CD4-positive, CD25-positive, alpha-beta regulatory T cell (primary cell): ENCODE measurements at regions not wholly inside any gene's neighbourhood (a gene's known extent, or its start where the extent isn't known, plus 50 kb on each side); places are given as distances from the start of the nearest gene placed in this dataset.
"Not testable (repeated sequence)": the region's sequence is repeated elsewhere in the genome, so short reads cannot be mapped to it uniquely, and the experiment has no call there.

ENCODE experiments used
- ATAC-seq, 2 donors: fragments of 150-1000 bp; cut with Tn5 transposase; one replicate each; pipeline ENCODE4 v1.10.0; 2021; ENCODE audit warnings: low read depth in 2 of 2, moderate number of reproducible peaks in 2 of 2, moderate library complexity in 1 of 2
- DNase-seq, 3 donors: peaks; one replicate each; pipeline versions ENCODE4 v3.0.0 to v3.0.0-alpha.2; 2012 to 2022; ENCODE audit warnings: mixed read lengths in 1 of 3
- H3K27ac ChIP-seq: one replicate; pipeline ENCODE4 v1.7.0; 2013; ENCODE audit warnings: mild to moderate bottlenecking, low read length; ENCODE audit not compliant: insufficient read depth, poor library complexity, severe bottlenecking
- H3K27me3 ChIP-seq: one replicate; pipeline ENCODE4 v1.7.0; 2013; ENCODE audit warnings: low read length; ENCODE audit not compliant: control insufficient read depth, insufficient read depth
- H3K36me3 ChIP-seq: one replicate; pipeline ENCODE4 v1.7.0; 2013; ENCODE audit warnings: mild to moderate bottlenecking, low read length, moderate library complexity; ENCODE audit not compliant: control insufficient read depth, insufficient read depth
- H3K4me1 ChIP-seq: 2 replicates; pipeline ENCODE4 v1.7.0; 2013; ENCODE audit warnings: mild to moderate bottlenecking, low read length; ENCODE audit not compliant: insufficient read depth, control insufficient read depth, poor library complexity, severe bottlenecking
- H3K4me3 ChIP-seq: one replicate; pipeline ENCODE4 v1.7.0; 2013; ENCODE audit warnings: low read depth, mild to moderate bottlenecking, low read length, moderate library complexity
- H3K9me3 ChIP-seq, 2 experiments: 1 replicate in 1 of 2; 2 replicates in 1 of 2; pipeline ENCODE4 v1.7.0; 2013; ENCODE audit warnings: low read length in 2 of 2, mild to moderate bottlenecking in 1 of 2, moderate library complexity in 1 of 2; ENCODE audit not compliant: control insufficient read depth in 2 of 2
- H3K27ac Mint-ChIP-seq, 3 donors: one replicate each; pipeline ENCODE4 v1.8.0; 2020 to 2022; ENCODE audit warnings: mild to moderate bottlenecking in 3 of 3, mixed read lengths in 3 of 3, moderate library complexity in 2 of 3
- H3K27me3 Mint-ChIP-seq: one replicate; pipeline ENCODE4 v1.8.0; 2022; ENCODE audit warnings: mild to moderate bottlenecking, mixed read lengths
- H3K36me3 Mint-ChIP-seq: one replicate; pipeline ENCODE4 v1.8.0; 2020; ENCODE audit warnings: mixed read lengths
- H3K4me1 Mint-ChIP-seq, 4 donors: one replicate each; pipeline ENCODE4 v1.8.0; 2020 to 2022; ENCODE audit warnings: mixed read lengths in 4 of 4, mild to moderate bottlenecking in 1 of 4
- H3K4me3 Mint-ChIP-seq, 4 donors: one replicate each; pipeline ENCODE4 v1.8.0; 2020 to 2022; ENCODE audit warnings: mild to moderate bottlenecking in 4 of 4, mixed read lengths in 4 of 4, moderate library complexity in 3 of 4
- H3K9me3 Mint-ChIP-seq, 7 donors: one replicate each; pipeline ENCODE4 v1.8.0; 2020 to 2022; ENCODE audit warnings: mixed read lengths in 7 of 7, mild to moderate bottlenecking in 3 of 7, moderate library complexity in 2 of 7

DNA sequence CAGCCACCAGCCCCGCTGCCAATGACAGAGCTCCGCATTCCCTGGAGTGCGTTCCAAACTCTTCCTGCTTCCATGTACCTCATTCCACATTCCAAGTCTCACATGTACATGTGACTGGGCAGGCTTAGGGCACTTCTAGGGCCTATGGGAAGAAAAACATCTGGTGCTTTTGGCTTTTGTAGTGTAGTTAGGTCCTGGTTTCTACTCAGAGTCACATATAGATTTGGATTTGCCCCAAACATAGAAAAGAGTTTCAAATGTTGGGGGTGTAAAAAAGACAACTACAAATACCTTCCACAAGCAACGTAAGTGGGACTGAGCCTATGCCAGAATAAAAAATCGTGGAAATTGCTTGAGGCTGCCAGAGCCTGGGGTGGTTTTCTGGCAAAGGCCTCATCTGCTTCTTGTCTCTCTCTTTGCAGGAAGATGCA, 84.1 kb downstream of the ZNF467 start:
- H3K9me3 ChIP-seq = peaks cover 0 to 6% of the 10 kb centered on the region in 2 experiments

DNA sequence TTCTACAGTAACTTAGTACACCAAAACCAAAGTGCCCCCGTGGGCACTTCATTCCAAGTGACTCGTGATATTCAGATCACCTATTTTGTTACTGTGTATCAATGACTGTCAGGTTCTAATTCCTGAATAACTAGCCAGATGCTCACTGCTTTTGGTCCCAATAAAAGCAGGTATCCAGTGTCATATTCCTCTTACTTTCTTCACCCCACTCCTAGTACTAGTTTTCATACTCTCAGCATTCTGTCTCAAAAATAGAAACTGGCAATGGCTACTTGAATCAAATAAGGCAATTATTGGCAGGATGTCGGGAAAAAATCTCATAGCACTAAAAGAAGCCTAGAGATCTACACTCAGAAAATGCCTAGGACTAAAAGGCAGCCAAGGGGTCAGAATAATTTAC, 84.6 kb downstream of the ZNF467 start:
- H3K27me3 ChIP-seq = peaks cover 29% of the 10 kb centered on the region
- ATAC-seq (no peak), DNase-seq (no peak)
- H3K4me3 ChIP-seq = no peak overlapping the region
- H3K36me3 Mint-ChIP-seq = no peaks in the 10 kb centered on the region
- no peak overlapping the region for H3K4me3 Mint-ChIP-seq
- peaks cover 0 to 2% (median 1%) of the 10 kb centered on the region in 7 donors for H3K9me3 Mint-ChIP-seq
- H3K9me3 ChIP-seq = peaks cover 0 to 6% of the 10 kb centered on the region in 2 experiments
- H3K27ac ChIP-seq = no peak overlapping the region
- H3K36me3 ChIP-seq = no peaks in the 10 kb centered on the region
- H3K27ac Mint-ChIP-seq = no peak overlapping the region
- H3K27me3 Mint-ChIP-seq = peaks cover 80% of the 10 kb centered on the region
- no peaks in the 10 kb centered on the region for H3K4me1 ChIP-seq
- H3K4me1 Mint-ChIP-seq = peaks cover 0 to 3% (median 0%) of the 10 kb centered on the region in 4 donors

More for the DNA sequence above, 84.1 kb downstream of the ZNF467 start:
- no peak overlapping the region for H3K27ac ChIP-seq
- H3K9me3 Mint-ChIP-seq = peaks cover 0 to 2% (median 1%) of the 10 kb centered on the region in 7 donors
- peaks cover 31% of the 10 kb centered on the region for H3K27me3 ChIP-seq
- H3K4me3 ChIP-seq = no peak overlapping the region
- no peaks in the 10 kb centered on the region for H3K36me3 Mint-ChIP-seq
- H3K27ac Mint-ChIP-seq = no peak overlapping the region
- H3K27me3 Mint-ChIP-seq = peaks cover 81% of the 10 kb centered on the region
- no peak for DNase-seq
- peaks cover 0 to 3% (median 0%) of the 10 kb centered on the region in 4 donors for H3K4me1 Mint-ChIP-seq
- no peak for ATAC-seq
- H3K4me3 Mint-ChIP-seq = no peak overlapping the region
- H3K36me3 ChIP-seq = no peaks in the 10 kb centered on the region
- no peaks in the 10 kb centered on the region for H3K4me1 ChIP-seq

DNA sequence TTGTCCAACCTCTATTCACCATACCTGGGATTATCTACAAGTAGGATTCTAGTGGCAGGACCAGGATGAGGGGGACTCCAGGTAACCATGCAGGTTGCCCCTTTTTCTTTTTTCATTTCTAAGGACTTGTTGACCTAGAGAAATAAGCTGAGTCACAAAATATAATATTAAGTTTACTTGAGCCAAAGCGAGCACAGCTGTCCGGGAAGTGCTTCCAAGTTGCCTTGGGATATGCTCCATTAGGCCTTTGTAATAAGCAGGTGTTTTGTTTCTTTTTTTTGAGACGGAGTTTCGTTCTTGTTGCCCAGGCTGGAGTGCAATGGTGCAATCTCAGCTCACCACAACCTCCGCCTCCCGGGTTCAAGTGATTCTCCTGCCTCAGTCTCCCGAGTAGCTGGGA, 85.6 kb downstream of the ZNF467 start:
- DNase-seq, ATAC-seq, H3K4me1 ChIP-seq, H3K27ac Mint-ChIP-seq, H3K4me1 Mint-ChIP-seq, H3K36me3 Mint-ChIP-seq, H3K36me3 ChIP-seq, H3K9me3 ChIP-seq, H3K4me3 ChIP-seq, H3K9me3 Mint-ChIP-seq, H3K27ac ChIP-seq: not testable (repeated sequence)
- Mint-ChIP-seq H3K4me3 (peak overlapping the region in 1 of 4 donors; percentile 43), H3K27me3 (peaks cover 78% of the 10 kb centered on the region)
- H3K27me3 ChIP-seq = peaks cover 28% of the 10 kb centered on the region

DNA sequence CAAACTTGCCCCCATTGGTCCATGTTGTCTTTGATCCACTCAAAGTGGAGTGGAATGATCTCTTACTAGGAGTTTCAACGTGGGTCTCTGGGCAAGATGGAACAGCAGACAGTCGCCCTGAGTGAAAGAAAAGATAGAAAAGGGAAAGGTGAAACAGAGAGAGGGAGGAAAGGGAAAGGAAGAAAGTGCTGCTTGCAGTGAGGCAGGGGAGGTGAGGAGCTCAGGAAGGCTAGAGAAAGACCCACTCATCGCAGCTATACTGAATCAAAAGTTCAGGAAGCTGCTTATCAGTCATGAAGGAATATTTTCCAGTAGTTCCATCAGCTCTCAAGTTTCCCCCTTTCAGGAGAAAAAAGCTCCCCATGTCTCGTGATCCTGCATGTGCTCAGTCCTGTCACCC, 86.9 kb downstream of the ZNF467 start:
- Histone ChIP-seq H3K36me3 (no peaks in the 10 kb centered on the region), H3K9me3 (peaks cover 0 to 6% of the 10 kb centered on the region in 2 experiments), H3K27me3 (peaks cover 27% of the 10 kb centered on the region), H3K27ac (no peak overlapping the region), H3K4me1 (no peaks in the 10 kb centered on the region), H3K4me3 (no peak overlapping the region)
- Mint-ChIP-seq H3K27me3 (peaks cover 66% of the 10 kb centered on the region), H3K27ac (no peak overlapping the region), H3K4me3 (no peak overlapping the region), H3K9me3 (peaks cover 0 to 2% (median 1%) of the 10 kb centered on the region in 7 donors), H3K4me1 (no peaks in the 10 kb centered on the region), H3K36me3 (no peaks in the 10 kb centered on the region)
- no peak for ATAC-seq
- no peak for DNase-seq

DNA sequence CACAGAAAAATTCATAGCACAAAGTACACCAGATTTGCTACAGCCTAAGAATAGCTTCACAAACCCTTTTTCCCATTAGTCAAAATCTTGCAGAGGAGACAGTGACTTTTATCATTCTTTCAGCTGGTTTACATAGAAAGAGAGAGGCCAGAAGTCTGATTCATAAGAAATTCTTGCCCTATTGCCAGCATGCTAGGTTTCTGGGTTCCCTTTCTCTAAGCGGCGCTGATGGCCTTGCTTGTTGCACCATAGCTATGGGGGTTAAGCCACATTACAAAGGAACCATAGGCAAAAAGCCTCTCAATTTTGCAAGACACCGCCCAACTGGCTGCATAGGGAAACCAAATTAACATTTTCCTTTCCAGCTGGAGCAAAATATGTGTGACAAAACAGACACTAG, 87.4 kb downstream of the ZNF467 start:
- DNase-seq (no peak), ATAC-seq (no peak)
- H3K9me3 Mint-ChIP-seq = peaks cover 0 to 2% (median 1%) of the 10 kb centered on the region in 7 donors
- Histone ChIP-seq H3K9me3 (peaks cover 0 to 6% of the 10 kb centered on the region in 2 experiments), H3K27ac (no peak overlapping the region), H3K36me3 (no peaks in the 10 kb centered on the region), H3K4me3 (no peak overlapping the region), H3K27me3 (peaks cover 29% of the 10 kb centered on the region), H3K4me1 (no peaks in the 10 kb centered on the region)
- H3K4me3 Mint-ChIP-seq = no peak overlapping the region
- H3K36me3 Mint-ChIP-seq = no peaks in the 10 kb centered on the region
- H3K27me3 Mint-ChIP-seq = peaks cover 62% of the 10 kb centered on the region
- H3K27ac Mint-ChIP-seq = no peak overlapping the region
- no peaks in the 10 kb centered on the region for H3K4me1 Mint-ChIP-seq

DNA sequence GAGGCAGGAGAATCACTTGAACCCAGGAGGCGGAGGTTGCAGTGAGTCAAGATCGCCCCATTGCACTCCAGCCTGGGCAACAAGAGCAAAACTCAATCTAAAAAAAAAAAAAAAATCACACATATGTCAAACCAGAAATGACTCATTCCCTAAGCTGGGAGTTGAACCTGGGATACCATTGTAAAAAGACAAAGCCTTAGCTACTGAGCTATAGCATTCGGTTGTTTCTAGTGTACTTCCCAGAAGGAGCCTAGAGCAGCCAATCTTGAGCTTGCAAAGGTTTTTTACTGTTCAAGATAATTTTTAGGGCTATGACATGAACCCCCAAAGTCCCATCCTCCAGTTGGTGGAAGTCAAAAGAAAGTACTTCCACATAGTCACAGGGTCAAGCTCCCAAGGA, 87.9 kb downstream of the ZNF467 start:
- Histone ChIP-seq H3K9me3 (peaks cover 0 to 6% of the 10 kb centered on the region in 2 experiments), H3K4me3 (no peak overlapping the region), H3K36me3 (no peaks in the 10 kb centered on the region), H3K27ac (no peak overlapping the region), H3K27me3 (peaks cover 29% of the 10 kb centered on the region), H3K4me1 (no peaks in the 10 kb centered on the region)
- DNase-seq = no peak
- H3K27me3 Mint-ChIP-seq = peaks cover 62% of the 10 kb centered on the region
- peaks cover 0 to 7% (median 4%) of the 10 kb centered on the region in 7 donors for H3K9me3 Mint-ChIP-seq
- ATAC-seq = no peak
- no peaks in the 10 kb centered on the region for H3K36me3 Mint-ChIP-seq
- H3K4me1 Mint-ChIP-seq = no peaks in the 10 kb centered on the region
- no peak overlapping the region for H3K4me3 Mint-ChIP-seq
- H3K27ac Mint-ChIP-seq = no peak overlapping the region

DNA sequence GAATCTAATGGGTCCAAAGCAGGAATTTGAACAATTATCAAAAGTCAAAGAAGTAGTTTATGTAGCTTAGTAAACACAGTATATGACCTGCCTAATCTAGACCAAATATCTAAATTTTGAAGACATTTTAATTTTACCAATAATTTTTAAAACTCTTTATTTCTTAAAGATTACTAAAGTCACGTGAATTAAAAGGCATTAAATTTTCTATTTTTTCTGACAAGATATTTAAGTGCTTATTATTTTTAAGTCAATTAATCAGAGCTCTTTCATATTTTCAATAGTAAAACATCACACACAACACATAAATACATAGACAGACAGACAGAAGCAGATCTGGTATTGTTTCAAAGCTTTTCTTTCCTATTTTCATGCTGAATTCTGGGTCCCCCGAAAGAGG, 89.5 kb downstream of the ZNF467 start:
- Mint-ChIP-seq H3K4me1 (no peaks in the 10 kb centered on the region), H3K9me3 (peaks cover 0 to 6% (median 4%) of the 10 kb centered on the region in 7 donors), H3K27me3 (peaks cover 57% of the 10 kb centered on the region), H3K36me3 (no peaks in the 10 kb centered on the region), H3K27ac (no peak overlapping the region), H3K4me3 (no peak overlapping the region)
- DNase-seq (no peak), ATAC-seq (no peak)
- no peaks in the 10 kb centered on the region for H3K4me1 ChIP-seq
- H3K4me3 ChIP-seq = no peak overlapping the region
- H3K9me3 ChIP-seq = peaks cover 0 to 2% of the 10 kb centered on the region in 2 experiments
- H3K36me3 ChIP-seq = no peaks in the 10 kb centered on the region
- H3K27ac ChIP-seq = no peak overlapping the region
- H3K27me3 ChIP-seq = peaks cover 16% of the 10 kb centered on the region

DNA sequence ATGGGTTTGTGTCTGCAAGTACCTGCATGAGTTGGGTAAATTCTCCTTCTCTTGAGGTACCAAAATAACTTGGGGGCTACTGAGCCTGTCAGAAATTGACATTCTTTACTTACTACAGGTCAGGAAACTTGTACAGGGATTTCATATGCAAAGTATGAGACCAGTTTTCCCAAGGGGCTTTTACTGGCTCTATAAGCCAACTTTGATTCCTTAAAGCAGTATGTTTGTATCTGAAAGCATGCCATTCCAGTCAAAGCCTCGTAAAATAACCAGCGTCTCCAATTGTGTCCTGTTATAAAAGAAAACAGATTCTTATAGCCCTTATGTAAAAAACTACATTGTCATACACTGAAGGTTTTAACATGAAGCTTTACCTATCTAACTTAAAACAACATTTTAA, 90.2 kb downstream of the ZNF467 start:
- peaks cover 50% of the 10 kb centered on the region for H3K27me3 Mint-ChIP-seq
- Histone ChIP-seq H3K27ac (no peak overlapping the region), H3K4me3 (no peak overlapping the region), H3K9me3 (no peaks in the 10 kb centered on the region), H3K36me3 (no peaks in the 10 kb centered on the region), H3K4me1 (no peaks in the 10 kb centered on the region), H3K27me3 (peaks cover 19% of the 10 kb centered on the region)
- H3K36me3 Mint-ChIP-seq = no peaks in the 10 kb centered on the region
- H3K9me3 Mint-ChIP-seq = peaks cover 2 to 6% (median 4%) of the 10 kb centered on the region in 7 donors
- no peak for DNase-seq
- no peaks in the 10 kb centered on the region for H3K4me1 Mint-ChIP-seq
- no peak overlapping the region for H3K4me3 Mint-ChIP-seq
- ATAC-seq = no peak
- no peak overlapping the region for H3K27ac Mint-ChIP-seq
